GM12874 (cell line): ENCODE measurements at regions not wholly inside any gene's neighbourhood (a gene's known extent, or its start where the extent isn't known, plus 50 kb on each side); places are given as distances from the start of the nearest gene placed in this dataset.

Experiments used
- TF ChIP-seq, protein P1 (sequence below): IDR thresholded peaks from 2 replicates; pipeline ENCODE4 v1.5.1; 2011; ENCODE audit warnings: low read depth, mild to moderate bottlenecking, control low read depth, low read length, moderate library complexity; ENCODE audit not compliant: insufficient read depth

DNA sequence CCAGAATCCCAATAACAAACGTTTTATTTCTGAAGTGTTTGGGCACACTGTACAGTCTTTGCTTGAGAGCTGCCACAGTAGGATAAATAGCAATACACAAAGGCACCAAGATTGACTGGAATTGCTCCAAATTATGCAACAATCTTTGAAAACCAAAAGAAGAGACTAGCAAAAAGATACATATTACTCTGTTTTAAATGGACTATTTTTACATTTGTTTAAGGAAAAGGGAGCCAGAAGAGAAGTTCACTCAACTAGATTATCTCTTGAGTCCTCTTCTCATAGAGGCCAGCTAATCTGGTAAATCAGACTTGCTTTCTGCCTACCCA lies 385.0 kb upstream of the SLC30A5 start:
- TF ChIP-seq, protein P1, sequence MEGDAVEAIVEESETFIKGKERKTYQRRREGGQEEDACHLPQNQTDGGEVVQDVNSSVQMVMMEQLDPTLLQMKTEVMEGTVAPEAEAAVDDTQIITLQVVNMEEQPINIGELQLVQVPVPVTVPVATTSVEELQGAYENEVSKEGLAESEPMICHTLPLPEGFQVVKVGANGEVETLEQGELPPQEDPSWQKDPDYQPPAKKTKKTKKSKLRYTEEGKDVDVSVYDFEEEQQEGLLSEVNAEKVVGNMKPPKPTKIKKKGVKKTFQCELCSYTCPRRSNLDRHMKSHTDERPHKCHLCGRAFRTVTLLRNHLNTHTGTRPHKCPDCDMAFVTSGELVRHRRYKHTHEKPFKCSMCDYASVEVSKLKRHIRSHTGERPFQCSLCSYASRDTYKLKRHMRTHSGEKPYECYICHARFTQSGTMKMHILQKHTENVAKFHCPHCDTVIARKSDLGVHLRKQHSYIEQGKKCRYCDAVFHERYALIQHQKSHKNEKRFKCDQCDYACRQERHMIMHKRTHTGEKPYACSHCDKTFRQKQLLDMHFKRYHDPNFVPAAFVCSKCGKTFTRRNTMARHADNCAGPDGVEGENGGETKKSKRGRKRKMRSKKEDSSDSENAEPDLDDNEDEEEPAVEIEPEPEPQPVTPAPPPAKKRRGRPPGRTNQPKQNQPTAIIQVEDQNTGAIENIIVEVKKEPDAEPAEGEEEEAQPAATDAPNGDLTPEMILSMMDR, result no peak

DNA sequence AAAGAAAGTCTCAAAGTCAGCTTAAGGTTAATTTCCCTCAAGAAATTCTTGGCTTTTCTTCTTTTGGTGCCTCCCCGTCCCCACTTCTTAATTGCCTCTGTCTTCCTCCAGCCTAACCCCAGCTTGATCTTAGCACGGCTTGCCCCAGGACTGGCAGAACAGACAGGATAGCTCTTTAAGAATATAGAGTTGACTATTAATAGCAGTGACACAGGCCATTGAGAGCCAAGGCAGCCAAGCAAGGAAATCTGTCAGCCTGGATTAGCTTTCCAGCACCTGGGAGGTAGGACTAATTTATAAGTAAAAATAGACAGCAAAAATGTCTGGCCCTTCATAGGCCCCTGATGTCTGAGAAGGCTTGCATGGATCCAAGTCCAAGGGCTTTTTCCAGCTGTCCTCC lies 384.6 kb upstream of the SLC30A5 start:
- TF ChIP-seq, protein P1, result no peak

DNA sequence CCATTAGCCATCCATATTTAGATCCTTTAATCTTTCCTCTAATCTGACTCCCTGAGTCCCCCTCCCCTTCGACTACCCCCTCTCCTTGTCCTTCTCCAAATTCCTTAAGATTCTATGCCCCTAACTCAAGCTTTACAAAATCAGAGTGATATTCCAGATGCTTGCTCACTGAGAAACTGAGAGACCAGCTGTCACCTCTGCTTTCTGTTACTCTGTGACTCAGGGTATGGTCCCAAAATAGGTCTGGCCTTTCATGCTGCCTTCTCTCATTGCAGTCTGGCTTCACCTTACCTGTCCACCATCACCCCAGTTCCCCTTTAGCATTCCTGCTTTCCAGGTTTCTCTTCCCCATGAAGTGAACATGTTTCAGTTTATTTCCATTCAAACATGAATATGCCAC lies 383.3 kb upstream of the SLC30A5 start:
- TF ChIP-seq, protein P1, result no peak

DNA sequence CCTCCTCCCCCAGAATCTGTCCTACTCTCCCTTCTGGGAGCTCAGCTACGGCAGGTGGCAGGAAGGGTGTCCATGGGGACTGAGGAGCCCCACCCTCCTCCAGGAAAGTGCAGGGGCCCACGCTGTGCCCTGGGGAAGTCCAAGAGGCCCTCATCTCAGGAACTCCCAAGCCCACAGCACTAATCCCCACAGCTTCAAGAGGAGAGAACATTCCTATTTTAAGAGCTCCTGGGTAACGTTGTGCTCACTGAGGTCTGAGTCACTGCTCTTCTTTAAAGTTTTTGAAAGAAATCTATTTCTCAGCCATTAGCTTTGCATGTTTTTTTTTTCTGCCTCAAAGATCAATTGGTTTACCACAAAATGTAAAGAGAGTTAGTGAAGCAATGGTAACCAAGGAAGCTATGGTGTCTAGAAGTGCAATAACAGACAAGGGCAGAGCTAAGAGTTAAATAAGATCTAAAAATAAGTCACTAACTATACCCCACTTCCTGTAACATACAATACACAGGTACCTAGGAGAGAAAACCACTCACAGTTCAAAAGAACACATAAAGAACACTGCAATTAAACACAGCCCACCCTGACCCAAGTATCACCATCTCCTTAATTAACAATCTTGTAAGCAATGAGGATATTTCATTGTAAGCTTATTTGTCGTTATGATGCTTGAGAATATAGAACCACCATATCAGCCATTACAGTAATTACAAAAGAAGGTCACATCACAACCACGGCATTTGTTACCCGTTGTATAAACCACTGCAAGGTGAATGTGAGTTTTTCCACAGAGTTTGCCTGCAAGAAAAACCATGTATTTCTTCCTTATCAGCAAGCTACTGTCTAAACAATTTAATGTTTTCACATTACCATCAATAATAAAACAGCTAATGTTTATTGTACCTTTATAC lies 382.3 kb upstream of the SLC30A5 start:
- TF ChIP-seq, protein P1, result no peak

DNA sequence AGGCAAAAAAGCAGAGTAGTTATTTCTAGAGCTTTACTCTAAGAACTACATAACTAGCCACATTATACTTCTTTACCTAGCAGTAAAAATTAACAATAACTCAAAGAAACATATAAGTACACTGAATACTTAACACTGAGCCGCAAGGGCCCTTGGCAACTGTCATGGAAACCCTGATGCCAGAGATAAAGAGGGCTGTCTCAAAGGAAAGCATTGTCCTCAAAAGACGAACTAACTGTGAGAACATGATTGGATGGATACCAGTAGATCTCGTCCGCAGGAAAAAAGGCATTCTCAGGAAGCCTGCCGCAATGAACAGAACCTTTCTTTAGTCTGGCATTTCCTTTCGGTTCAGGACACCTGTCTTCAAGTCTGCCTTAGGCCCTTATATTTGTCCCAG lies 379.0 kb upstream of the SLC30A5 start:
- TF ChIP-seq, protein P1, result no peak

DNA sequence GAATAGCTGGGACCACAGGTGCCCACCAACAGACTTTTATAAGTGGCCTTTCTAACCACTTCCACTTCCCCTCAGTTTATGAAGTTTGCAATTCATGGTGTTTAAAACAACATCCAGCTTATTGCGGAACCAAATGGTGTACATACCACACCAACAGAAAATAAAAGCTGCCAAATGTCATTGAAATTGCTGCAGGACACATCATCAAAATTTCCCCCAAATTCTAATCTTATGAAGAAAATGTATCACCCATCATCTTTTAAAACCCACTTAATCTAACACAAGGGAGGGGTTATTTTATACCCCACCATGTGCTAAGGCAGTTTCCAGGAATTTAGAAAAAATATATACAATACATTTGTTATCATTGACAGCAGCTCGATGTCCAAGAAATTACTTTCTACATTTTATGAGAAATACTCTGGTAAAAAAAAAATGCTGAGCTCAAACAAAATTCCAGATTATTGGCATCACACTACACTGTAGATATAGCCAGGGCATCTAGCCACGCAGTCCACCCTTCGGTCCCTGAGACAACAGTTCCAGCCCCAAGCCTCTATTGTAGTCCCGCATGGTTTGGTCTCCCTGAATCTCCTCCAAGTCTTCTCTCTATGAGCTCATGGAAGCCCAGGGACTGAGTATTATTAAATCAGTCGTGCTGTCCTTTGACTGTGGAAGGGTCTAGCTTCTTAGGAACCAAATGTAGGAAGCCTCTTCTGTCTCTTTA lies 372.8 kb upstream of the SLC30A5 start:
- TF ChIP-seq, protein P1, result no peak

DNA sequence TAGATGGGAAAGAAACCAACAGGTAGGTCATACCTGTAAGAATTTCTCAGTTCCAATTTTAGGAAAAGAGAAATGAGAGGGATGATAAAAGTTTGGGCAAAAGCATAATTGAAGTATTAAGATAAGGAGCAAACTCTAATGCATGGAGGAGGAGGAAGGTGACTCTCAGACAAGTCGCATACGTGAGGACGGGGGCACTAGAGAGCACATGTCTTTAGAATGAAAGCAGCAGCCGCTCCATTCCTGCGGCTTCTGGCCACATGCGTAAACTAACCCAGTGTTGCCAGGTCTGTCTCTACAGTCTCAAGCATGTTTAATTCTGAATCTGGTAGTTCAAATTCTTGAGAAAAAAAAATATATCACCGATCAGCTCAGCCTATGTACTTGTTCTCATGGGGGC lies 371.5 kb upstream of the SLC30A5 start:
- TF ChIP-seq, protein P1, result no peak
